ACC112 (cell line): ENCODE measurements at regions not wholly inside any gene's neighbourhood (a gene's known extent, or its start where the extent isn't known, plus 50 kb on each side); places are given as distances from the start of the nearest gene placed in this dataset.

Experiments used
- H2AFZ ChIP-seq: fragments of 200-600 bp; sonication (generic); one replicate; pipeline ENCODE4 v1.6.0; 2017; ENCODE audit warnings: antibody characterized with exemption, low read length; ENCODE audit not compliant: unreplicated experiment
- H3K27ac ChIP-seq: fragments of 200-600 bp; sonication (generic); 2 replicates; pipeline ENCODE4 v1.5.1; 2014; ENCODE audit warnings: low read depth, mild to moderate bottlenecking, antibody characterized with exemption, low read length, moderate library complexity
- H3K27me3 ChIP-seq: fragments of 200-600 bp; sonication (generic); 2 replicates; pipeline ENCODE4 v1.6.1; 2014; ENCODE audit warnings: mild to moderate bottlenecking, antibody characterized with exemption, low read length, moderate library complexity, mixed read lengths; ENCODE audit not compliant: insufficient read depth
- H3K36me3 ChIP-seq: fragments of 200-600 bp; sonication (generic); 2 replicates; pipeline ENCODE4 v1.6.1; 2016; ENCODE audit warnings: mild to moderate bottlenecking, antibody characterized with exemption, low read length, moderate library complexity, mixed read lengths; ENCODE audit not compliant: insufficient read depth
- H3K4me1 ChIP-seq: fragments of 200-600 bp; sonication (generic); one replicate; pipeline ENCODE4 v1.6.1; 2016; ENCODE audit warnings: low read length, mixed read lengths; ENCODE audit not compliant: insufficient read depth, unreplicated experiment, control insufficient read depth
- H3K4me3 ChIP-seq: fragments of 200-600 bp; sonication (generic); 2 replicates; pipeline ENCODE4 v1.5.1; 2014; ENCODE audit warnings: mild to moderate bottlenecking, low read depth, low read length
- H3K79me2 ChIP-seq: fragments of 200-600 bp; sonication (generic); one replicate; pipeline ENCODE4 v1.6.0; 2016; ENCODE audit warnings: low read length; ENCODE audit not compliant: control insufficient read depth, unreplicated experiment, insufficient read depth

DNA sequence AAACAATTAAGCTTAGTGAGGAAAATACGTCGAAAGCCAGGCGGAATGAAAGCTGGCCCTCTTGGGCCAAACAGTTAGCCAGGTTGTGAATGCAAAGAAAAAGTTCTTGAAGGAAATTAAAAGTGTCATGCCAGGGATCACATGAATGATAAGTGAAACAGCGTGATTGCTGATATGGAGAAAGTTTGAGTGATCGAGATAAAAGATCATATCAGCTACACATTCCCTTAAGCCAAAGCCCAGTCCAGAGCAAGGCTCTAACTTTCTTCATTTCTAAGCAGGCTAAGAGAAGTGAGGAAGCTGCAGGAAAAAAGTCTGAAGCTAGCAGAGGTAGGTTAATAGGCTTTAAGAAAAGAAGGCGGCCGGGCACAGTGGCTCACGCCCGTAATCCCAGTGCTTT lies 254.0 kb downstream of the EFNB2 start:
- no peak overlapping the region for H3K4me3 ChIP-seq
- H3K79me2 ChIP-seq: no peaks in the 10 kb centered on the region
- no peaks in the 10 kb centered on the region for H3K27me3 ChIP-seq
- peaks cover 12% of the 10 kb centered on the region for H3K4me1 ChIP-seq
- no peaks in the 10 kb centered on the region for H3K36me3 ChIP-seq
- no peak overlapping the region for H3K27ac ChIP-seq
- H2AFZ ChIP-seq: no peak overlapping the region

DNA sequence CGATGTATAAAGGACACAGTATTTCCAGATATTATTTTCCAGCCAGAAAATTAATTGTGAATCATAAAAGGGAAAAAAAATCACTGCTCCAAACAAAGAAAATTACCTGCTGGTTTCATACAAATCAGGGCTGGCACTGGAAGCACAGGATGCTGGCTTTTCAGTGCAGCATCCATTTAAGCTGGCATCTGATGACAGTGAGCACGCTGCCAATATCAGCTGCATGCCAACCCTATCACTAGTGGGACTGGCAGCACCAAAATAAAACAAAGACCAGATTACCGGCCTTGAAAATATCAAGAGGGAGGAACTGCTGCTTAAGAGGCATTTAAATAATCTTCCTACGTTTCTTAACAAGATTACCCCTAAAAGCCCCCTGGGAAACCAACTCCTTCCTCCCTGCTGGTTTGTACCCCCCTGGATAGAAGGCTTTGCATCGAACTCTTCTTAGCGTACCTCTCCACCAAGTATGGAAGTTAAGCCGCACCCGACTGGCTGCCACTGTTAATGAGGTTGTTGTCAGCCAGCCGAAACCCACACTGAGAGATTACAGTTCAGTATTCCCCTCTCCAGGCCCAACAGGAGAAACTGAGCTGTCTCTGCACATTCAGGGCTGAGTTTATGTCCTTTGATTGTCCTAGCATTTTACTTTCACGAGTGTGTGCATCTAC lies 257.8 kb downstream of the EFNB2 start:
- Histone ChIP-seq H2AFZ (no peak overlapping the region), H3K36me3 (no peaks in the 10 kb centered on the region), H3K4me1 (no peaks in the 10 kb centered on the region), H3K4me3 (no peak overlapping the region), H3K79me2 (no peaks in the 10 kb centered on the region), H3K27ac (no peak overlapping the region), H3K27me3 (no peaks in the 10 kb centered on the region)

DNA sequence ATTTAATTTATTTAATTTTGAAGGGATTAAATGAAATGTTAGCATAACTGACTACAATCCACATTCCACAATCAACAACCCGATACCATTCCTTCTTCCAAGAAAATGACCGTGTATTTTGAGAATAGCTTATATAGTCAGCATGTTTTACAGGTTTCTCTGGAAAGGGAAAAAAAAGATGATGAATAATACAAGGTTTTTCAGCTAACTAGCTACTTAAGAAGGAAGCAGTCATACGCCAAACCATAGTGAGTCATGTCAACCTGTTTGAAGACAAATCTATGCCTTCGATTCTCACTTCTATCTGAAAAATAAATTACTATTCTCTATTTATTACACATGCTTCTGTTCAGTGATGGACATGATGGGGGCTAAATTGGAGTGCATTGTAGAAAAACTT lies 258.6 kb downstream of the EFNB2 start:
- H3K79me2 ChIP-seq: no peaks in the 10 kb centered on the region
- no peak overlapping the region for H2AFZ ChIP-seq
- no peak overlapping the region for H3K27ac ChIP-seq
- no peaks in the 10 kb centered on the region for H3K4me1 ChIP-seq
- no peak overlapping the region for H3K4me3 ChIP-seq
- no peaks in the 10 kb centered on the region for H3K36me3 ChIP-seq
- H3K27me3 ChIP-seq: no peaks in the 10 kb centered on the region

DNA sequence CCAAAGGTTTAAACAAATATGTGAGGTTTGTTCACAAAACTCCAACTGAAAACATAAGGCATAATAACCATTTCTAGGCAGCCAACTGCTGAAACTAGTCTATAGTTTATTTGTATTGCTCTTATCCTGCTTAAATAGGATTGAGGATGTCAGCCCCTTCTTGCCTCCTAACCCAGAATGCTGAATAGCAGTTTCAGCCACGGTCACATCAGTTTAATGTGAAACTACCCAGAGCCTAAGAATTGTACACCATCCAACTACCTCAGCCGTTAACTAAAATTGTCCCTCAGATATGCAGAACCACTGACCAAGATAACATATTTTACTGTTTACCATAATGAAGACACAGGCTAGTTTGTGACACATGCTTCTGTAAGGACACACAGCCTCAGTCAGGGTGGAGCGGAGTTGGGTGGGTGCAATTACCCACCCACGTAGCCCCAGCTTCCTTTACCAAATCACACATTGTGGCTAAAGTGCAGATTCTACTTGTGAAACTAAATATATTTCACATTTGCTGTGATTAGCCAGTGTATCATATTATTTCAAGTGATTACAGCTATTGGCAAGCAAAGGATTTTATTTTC lies 259.9 kb downstream of the EFNB2 start:
- Histone ChIP-seq H3K4me1 (no peaks in the 10 kb centered on the region), H3K27ac (no peak overlapping the region), H3K36me3 (no peaks in the 10 kb centered on the region), H2AFZ (no peak overlapping the region), H3K4me3 (no peak overlapping the region), H3K27me3 (no peaks in the 10 kb centered on the region), H3K79me2 (no peaks in the 10 kb centered on the region)

DNA sequence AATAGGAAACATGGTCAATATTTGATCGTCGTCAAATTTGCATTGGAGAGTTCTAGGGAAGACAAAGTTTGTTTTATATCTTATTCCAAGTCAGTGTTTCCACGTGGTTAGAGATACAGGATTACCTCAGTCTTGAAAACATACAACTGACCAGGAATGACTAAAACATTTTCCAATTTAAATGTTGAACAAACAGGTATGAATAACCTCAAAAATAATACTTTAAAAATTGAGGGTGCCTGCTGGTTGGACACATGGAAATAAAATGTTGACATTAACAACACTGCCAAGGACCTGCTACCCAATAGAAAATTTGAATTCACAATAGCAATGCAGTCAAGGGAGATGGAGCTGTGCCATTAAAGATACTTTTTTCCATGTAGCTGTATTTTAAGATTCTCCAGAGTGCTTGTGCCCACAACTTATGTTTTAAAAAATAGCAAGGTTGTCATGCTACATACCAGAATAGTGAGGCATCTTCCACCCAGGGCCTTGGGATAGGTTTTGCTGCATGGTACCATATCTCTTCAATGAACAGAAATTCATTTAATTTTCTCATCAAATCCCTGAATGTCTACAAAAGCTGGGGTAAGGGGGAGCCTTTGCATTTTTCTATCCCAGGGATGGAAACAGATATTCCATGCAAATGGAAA lies 260.8 kb downstream of the EFNB2 start:
- Histone ChIP-seq H3K79me2 (no peaks in the 10 kb centered on the region), H3K27me3 (no peaks in the 10 kb centered on the region), H3K4me3 (no peak overlapping the region), H2AFZ (no peak overlapping the region), H3K4me1 (no peaks in the 10 kb centered on the region), H3K27ac (no peak overlapping the region), H3K36me3 (no peaks in the 10 kb centered on the region)

DNA sequence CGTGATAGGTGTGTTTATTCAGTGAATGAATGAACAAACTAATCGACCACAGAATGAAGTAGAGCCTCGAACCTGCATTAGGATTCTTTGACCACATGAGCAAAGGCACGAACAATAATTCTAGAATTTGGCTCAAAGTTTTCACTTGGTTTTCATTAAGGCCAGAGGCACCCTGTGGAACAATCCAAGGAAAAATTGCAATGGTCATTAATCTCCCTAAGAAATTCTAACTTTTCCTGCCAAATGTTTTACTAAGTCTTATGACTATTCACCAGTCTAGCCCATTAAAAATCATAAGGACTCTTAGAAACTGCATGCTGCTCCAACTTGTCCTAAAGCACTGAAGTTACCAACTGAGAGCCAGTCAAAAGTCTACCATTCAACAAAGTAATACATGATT lies 271.7 kb downstream of the EFNB2 start:
- H3K36me3 ChIP-seq: no peaks in the 10 kb centered on the region
- H3K79me2 ChIP-seq: no peaks in the 10 kb centered on the region
- no peaks in the 10 kb centered on the region for H3K4me1 ChIP-seq
- H3K27me3 ChIP-seq: no peaks in the 10 kb centered on the region
- no peak overlapping the region for H3K27ac ChIP-seq
- H2AFZ ChIP-seq: no peak overlapping the region
- H3K4me3 ChIP-seq: no peak overlapping the region

DNA sequence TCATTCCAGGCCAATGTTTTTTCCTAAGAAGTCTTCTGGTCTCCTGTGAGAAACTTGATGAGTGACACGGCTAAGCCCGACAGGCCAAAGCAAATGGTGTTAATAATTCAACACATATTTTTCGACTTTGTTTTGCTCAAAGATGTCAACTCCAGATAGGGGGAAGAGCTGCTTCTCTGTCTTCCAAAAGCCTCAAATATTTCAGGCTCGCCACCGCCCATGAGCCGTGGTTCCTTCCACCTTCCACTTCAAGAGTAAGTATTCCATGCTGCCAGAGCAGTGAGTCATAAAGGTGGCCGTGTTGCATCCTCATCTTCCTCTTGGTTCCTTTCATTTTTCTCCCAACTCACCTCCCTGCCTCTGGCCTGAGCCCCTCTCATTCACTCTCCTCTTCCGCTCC lies 272.6 kb downstream of the EFNB2 start:
- no peak overlapping the region for H3K27ac ChIP-seq
- H3K4me1 ChIP-seq: no peaks in the 10 kb centered on the region
- no peak overlapping the region for H2AFZ ChIP-seq
- no peaks in the 10 kb centered on the region for H3K36me3 ChIP-seq
- no peaks in the 10 kb centered on the region for H3K27me3 ChIP-seq
- H3K79me2 ChIP-seq: no peaks in the 10 kb centered on the region
- H3K4me3 ChIP-seq: no peak overlapping the region

DNA sequence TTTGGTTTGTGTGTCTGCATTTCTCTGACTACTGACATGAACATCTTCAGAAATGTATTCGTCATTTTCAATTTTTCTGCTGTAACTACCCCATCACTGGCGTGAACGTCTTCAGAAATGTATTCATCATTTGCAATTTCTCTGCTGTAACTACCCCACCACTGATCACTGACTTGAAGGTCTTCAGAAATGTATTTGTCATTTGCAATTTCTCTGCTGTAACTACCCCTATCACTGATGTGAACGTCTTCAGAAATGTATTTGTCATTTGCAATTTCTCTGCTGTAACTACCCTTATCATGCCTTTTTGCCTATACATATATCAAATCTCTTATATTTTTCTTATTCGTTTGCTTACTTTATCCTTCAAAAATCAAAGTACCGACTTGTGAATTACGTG lies 274.0 kb downstream of the EFNB2 start:
- no peak overlapping the region for H3K27ac ChIP-seq
- H3K4me1 ChIP-seq: no peaks in the 10 kb centered on the region
- no peak overlapping the region for H3K4me3 ChIP-seq

DNA sequence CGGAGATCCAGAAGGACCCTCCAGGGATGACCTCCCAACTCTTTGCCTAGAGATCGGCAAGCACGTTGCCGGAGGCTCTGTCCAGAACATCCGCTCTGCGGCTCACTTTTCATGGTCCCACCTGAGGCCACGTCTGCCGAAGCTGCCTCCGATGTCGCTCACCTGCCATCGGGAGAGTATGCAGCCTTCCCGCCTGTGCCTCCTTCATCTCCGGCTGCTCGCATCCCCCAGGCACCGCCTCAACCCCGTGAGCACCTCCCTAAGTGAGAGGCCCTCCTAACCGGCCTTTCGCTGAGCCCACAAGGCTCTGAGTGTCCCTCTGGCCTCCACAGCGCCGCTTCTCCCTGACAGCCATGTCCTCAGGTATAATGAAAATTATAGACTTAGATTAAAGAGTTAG lies 275.1 kb downstream of the EFNB2 start:
- Histone ChIP-seq H3K36me3 (no peaks in the 10 kb centered on the region), H3K27ac (no peak overlapping the region), H3K4me3 (no peak overlapping the region), H3K79me2 (no peaks in the 10 kb centered on the region), H3K27me3 (peaks cover 2% of the 10 kb centered on the region; the same call in 1 of the 2 replicates), H3K4me1 (no peaks in the 10 kb centered on the region), H2AFZ (no peak overlapping the region)

More for the DNA sequence above, 274.0 kb downstream of the EFNB2 start:
- Histone ChIP-seq H2AFZ (no peak overlapping the region), H3K36me3 (no peaks in the 10 kb centered on the region), H3K27me3 (no peaks in the 10 kb centered on the region), H3K79me2 (no peaks in the 10 kb centered on the region)

DNA sequence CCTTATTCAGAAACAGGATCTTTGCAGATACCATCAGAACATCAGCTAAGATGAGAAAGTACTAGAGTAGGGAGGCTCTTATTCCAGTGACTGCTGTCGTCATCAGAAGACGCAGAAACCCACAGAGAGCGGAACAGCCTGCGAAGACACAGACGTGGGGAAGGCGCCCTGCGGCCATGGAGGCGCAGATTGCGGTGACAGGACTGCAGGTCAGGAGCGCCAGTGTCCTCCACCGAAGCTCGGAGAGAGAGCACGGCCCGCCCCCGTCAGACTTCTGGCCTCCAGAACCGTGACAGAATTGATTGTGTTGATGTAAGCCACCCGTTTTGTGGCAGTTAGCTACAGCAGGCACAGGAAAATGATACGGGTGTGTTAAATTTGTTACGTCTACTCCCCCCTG lies 275.5 kb downstream of the EFNB2 start:
- Histone ChIP-seq H2AFZ (no peak overlapping the region), H3K4me3 (no peak overlapping the region), H3K79me2 (no peaks in the 10 kb centered on the region), H3K36me3 (no peaks in the 10 kb centered on the region), H3K27ac (no peak overlapping the region), H3K4me1 (no peaks in the 10 kb centered on the region), H3K27me3 (peaks cover 2% of the 10 kb centered on the region; the same call in 1 of the 2 replicates)

DNA sequence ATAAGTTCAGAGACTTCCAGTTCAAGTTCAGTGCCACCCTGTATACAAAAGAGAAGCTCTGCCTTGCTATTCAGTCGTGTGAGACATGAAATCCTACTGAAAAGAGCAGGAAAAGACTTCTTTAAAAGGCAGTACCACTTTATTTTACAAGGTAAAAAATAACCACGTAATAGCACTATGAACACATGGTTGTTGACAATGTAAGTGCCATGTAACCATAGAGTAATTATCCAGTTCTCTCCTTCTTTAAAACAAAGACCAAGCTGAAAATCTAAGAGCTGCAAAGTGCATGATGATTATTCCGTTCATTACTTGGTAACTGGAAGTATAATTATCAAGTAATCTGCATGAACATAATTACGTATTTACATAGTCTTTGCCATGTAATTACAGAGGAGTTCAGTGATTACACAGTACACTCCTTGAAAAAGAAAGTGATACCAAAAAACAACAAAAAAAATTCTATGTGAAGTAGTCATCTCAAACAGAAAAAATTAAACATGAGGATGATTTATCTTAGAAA lies 288.7 kb downstream of the EFNB2 start:
- H3K27ac ChIP-seq: no peak overlapping the region

More for the DNA sequence above, 288.7 kb downstream of the EFNB2 start:
- no peaks in the 10 kb centered on the region for H3K79me2 ChIP-seq
- H3K4me3 ChIP-seq: peak overlapping the region; percentile 44; the same call in 1 of the 2 replicates
- H2AFZ ChIP-seq: peak overlapping the region; percentile 67
- no peaks in the 10 kb centered on the region for H3K4me1 ChIP-seq
- H3K27me3 ChIP-seq: no peaks in the 10 kb centered on the region
- H3K36me3 ChIP-seq: no peaks in the 10 kb centered on the region
